HG02759 (cell line): ENCODE measurements at regions not wholly inside any gene's neighbourhood (a gene's known extent, or its start where the extent isn't known, plus 50 kb on each side); places are given as distances from the start of the nearest gene placed in this dataset.
"Not testable (repeated sequence)": the region's sequence is repeated elsewhere in the genome, so short reads cannot be mapped to it uniquely, and the experiment has no call there.

Experiments
- ATAC-seq: cut with Tn5 transposase; IDR thresholded peaks from one replicate; pipeline ENCODE4 v1.9.1; 2021; ENCODE audit warnings: mild to moderate bottlenecking, moderate library complexity; ENCODE audit not compliant: unreplicated experiment

DNA sequence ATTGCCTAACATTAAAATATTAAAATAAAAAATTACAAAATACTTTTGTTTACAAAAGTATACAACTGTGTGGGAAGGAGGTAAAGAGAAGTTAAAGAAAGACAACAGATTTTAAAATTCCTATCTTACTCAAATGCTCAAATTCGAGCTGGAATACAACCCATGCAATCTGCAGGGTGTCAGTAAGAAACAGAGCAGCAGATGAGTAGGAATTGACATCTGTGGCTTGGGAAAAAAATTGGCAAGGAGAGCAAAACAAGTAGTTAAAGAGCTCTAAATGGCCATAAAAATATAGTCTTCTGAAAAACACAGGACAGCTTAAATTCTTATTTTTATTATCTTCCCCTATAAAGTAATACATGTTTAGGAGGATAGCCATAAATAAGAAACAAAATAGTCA lies 1609.0 kb upstream of the AGA start:
- ATAC-seq = no peak

- no peak for ATAC-seq
Observed at GRCh38 chr4:179059396-179059795, 1617.2 kb upstream of the AGA start.

DNA sequence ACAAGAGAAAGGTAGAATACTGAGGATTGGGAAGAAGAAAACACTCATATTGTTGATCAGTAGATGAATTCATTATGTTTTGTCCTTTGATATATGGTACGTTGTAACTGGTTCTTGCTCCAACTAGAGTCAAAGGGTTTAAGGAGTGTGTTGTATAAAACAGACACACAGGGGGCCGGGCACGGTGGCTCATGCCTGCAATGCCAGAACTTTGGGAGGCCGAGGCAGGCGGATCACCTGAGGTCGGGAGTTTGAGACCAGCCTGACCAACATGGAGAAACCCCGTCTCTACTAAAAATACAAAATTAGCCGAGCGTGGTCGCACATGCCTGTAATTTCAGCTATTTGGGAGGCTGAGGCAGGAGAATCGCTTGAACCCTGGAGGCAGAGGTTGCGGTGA lies 1624.0 kb upstream of the AGA start:
- not testable (repeated sequence) for ATAC-seq

DNA sequence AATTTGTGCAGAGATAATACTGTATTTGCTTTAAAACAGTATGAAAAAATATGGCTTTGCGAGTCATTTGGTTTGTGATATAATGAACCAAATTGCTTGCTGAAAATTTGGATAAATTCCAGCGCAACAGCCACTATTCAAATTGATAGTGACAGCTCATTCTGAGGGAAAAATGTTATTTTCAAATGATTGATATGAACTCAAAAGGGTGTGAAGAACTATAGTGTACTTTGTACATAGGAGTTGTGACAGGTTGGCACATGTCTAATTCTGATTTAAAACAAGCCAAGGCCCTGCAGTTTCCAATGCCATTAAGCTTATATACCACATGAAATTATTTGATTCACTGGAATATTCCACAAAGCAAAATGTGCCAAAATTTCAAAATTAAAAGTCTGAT lies 1628.9 kb upstream of the AGA start:
- ATAC-seq = no peak

DNA sequence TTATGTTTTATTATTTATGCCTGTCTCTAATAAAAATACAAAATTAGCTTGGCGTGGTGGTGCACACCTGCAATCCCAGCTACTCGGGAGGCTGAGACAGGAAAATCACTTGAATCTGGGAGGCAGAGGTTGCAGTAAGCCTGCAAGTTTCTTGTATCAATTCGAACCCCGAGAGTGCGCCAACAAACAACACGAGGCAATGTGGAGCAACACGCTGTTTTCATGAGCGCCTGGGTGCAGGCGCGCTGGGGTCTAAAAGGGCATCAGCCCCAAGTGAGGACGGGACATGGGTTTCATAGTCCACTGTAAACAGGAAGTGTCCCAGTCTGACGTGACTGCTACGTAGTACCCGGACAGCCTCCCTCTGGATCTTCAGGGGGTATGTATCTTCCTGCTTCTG lies 1634.6 kb upstream of the AGA start:
- ATAC-seq = no peak

DNA sequence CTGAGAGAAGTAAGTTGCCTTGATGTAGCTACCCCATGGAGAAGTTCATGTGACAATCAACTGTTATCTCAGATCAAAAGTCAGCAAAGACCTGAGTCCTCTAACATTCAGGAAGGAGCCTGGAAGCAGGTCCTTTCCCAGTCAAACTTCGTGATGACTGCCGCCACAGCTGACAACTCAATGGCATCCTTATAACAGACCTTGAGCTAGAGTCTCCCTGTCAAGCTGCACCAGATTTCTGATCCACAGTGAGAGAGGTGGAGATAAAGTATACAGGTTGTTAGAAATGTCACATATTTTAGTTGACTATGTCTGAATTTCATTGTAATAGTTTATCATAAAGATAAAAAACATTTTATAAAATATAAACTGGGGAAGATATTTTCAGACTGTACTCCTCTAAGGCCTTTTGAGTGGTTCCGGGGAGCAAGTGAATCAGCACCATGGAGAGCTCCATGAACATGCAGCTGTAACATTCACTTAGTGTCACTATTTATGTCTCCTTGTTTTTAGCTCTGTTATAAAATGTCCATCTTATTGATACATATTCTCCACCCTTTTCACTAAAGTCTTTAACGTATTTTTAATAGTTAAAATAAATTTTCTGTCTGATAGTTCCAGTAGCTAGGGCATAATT lies 1653.5 kb upstream of the AGA start:
- no peak for ATAC-seq

DNA sequence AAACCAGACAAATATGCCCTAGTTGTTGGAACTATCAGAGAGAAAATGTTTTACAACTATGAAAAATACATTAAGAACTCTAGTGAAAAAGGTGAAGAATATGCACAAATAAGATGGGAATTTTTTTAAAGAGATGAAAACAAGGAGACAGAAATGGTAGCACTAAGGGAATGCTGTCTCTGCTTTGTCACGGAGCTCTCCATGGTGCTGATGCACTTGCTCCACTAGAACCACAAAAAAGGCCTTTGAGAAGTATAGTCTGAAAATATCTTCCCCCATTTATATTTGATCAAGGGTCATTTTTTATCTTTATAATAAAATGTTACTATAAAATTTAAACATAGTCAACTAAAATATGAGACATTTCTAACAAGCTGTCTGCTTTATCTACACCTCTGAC lies 1655.5 kb upstream of the AGA start:
- no peak for ATAC-seq

DNA sequence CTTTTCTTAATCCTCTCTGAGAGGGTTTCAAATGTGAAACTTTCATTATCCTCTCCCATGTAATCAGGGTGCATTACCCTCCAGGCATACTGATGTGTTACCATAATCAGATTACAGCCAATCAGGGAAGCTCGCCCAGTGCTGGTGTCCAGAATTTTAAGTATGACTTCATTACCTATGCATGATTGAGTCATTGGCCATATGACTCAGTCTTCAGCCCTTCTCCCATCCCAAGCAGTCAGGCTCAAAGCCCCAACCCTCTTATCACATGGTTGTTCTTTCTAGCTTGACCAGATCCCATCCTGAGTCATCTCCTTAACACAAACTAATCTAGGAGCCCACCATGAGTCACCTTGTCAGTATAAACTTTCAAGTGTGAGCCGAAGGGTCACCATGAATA lies 1668.1 kb upstream of the AGA start:
- no peak for ATAC-seq

DNA sequence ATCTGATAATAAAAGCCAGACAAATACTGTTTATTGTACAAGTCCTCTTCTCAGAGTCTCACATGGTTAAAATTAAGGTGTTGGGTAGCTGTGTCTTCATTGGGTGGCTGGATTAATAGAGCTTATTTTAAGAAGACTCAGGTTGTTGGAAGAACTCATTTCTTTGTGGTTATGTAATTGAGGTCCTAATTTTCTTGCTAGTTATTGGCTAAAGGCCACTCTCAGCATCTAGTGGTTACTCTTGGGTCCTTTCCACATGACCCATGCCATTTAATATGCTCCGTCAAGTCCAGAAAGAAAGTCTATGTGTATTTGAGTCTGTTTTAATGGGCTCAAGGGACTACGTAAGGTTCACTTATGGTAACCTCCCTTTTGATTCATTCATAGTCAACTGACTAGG lies 1668.6 kb upstream of the AGA start:
- no peak for ATAC-seq

DNA sequence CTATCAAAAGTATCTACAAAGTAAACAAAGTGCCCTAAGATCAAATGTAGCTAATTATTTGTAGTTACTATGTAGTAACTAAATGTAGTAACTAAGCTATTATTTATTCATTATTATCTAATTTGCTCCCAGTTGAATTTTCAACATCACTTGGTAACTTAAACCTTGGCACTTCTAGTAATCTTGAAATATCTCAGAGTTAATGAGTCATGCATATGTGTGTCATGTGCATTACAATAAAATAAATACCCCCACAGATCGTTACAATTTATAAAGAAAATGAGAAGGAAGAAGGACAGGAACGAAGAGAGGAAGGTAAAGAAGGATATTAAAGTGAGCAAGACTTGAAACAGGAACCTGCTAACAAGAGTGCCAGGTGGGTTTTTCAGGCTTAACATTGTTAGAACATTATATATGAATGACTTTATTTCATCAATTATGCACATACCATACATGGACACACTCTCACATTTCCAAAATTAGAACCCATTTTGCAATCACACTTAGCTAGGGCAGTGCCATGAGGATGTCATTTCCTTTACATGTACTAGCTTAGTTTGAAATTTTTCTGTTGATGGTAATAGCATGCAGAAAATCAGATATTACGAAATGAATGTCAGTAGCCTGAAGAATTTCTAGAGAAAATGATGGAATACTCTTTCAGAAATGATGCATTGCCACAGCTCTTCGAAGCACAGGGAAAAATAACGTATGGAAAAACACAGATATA lies 1670.4 kb upstream of the AGA start:
- no peak for ATAC-seq

- no peak for ATAC-seq
Observed at GRCh38 chr4:179114615-179115014, 1672.4 kb upstream of the AGA start.

DNA sequence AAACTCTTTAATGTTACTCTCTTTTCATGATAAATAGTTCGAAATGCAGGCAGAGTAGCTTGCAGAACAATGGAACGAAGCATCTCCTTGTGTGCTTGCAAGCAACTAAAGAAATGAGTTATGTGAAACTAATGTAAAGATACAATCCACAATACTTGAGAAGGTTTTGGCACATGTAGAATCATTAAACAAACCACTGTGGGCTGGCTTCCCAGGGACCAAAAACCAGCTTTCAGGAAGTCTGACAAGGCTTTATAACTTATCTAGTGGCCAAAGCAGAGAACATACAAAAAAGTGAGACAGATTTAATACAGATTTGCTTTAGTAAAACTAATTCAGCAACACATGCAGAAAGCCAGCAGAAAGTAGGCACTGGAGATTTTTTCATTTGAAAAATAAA lies 1673.8 kb upstream of the AGA start:
- no peak for ATAC-seq

GRCh38 chr4:179116581-179116980 lies 1674.3 kb upstream of the AGA start:
- ATAC-seq = no peak

- no peak for ATAC-seq
Observed at GRCh38 chr4:179123084-179123483, 1680.8 kb upstream of the AGA start.

GRCh38 chr4:179124419-179124818 lies 1682.2 kb upstream of the AGA start:
- ATAC-seq = no peak

GRCh38 chr4:179124957-179125356 lies 1682.7 kb upstream of the AGA start:
- no peak for ATAC-seq

DNA sequence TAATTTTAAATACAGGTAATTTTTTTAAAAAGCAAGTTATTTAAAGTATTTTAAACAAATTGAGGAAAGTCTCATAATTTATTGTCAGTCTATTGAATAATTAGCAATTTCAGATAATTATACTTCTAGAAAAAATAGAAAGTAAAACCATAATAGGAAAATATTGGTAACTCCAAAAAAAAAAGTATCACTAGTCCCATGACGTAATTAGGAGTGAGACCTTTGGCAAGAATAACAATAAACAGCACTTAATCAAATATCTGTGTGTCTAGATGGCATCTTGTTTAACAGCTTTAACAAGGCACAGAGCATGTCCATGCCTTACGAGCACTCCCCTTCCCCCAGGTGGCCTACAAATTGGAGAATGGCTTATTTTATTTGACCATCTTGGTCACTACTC lies 1683.6 kb upstream of the AGA start:
- no peak for ATAC-seq

DNA sequence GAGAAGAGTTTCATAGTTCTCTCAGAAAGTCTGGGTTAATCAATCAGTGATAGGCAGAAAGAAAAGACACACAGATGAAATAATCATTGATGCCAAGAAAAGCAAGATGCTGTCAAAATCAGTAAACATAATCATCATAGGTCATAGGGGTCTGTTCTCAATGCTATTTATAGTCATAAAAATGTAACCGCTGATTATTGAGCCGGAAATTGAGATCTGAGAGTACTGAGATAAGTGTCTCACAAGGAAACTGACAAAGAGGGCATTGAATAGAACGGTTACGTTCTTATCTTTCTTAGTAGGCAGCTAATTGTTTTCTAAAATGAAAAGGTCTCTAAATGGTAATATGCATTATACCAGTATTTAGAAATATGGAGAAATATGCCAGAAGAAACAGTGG lies 1686.1 kb upstream of the AGA start:
- ATAC-seq = no peak

- ATAC-seq = no peak
Observed at GRCh38 chr4:179130122-179130714, 1688.0 kb upstream of the AGA start.

DNA sequence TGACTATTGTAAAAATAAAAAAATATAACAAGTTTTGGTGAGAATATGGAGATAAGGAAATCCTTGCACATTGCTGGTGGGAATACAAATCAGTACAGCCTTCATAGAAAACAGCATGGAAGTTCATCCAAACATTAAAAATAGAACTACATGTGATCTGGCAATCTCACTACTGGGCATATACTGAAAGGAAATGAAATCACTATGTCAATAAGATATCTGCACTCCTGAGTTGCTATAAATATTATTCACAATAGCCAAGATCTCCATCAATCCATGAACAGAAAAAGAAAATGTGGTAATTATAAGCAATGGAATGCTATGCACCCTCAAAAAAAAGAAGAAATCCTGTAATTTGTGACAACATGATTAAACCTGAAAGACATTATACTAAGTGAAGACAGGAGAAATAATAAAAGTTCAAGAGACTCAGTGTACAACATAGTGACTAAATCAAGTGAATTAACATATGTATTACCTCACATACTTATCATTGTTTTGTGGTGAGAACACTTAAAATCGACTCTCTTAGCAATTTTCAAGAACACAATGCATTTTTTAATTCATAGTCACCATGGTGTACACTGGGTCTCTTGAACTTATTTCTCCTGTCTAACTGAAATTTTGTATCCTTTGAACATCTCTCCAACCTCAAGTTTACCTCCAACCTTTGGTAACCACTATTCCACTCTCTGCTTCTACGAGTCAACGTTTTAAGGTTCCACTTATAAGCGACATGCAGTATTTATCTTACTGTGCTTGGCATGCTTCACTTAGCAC lies 1703.7 kb upstream of the AGA start:
- no peak for ATAC-seq

- no peak for ATAC-seq
Observed at GRCh38 chr4:179151770-179152169, 1709.5 kb upstream of the AGA start.

- ATAC-seq = no peak
Observed at GRCh38 chr4:179163147-179163546, 1720.9 kb upstream of the AGA start.
